A549 (cell line): ENCODE measurements at regions not wholly inside any gene's neighbourhood (a gene's known extent, or its start where the extent isn't known, plus 50 kb on each side); places are given as distances from the start of the nearest gene placed in this dataset.

Experiments used
- ATAC-seq, 2 experiments: fragments of 200-7000 bp in 1 of 2; fragments of >200 bp in 1 of 2; cut with Nextera tagmentation in 1 of 2; cut with Tn5 transposase in 1 of 2; 3 replicates each; pipeline versions ENCODE4 v1.8.0 to v1.9.1; 2018 to 2020; ENCODE audit warnings: mild to moderate bottlenecking in 1 of 2, moderate library complexity in 1 of 2
- CTCF ChIA-PET: fragments of 300-600 bp; sonication (Branson Sonifier 250); formaldehyde crosslinking; extraction: SDS; loops from one replicate; lab custom pipeline; 2021; ENCODE audit warnings: antibody characterized with exemption, inconsistent platforms; lab: Yijun Ruan, JAX
- POLR2A ChIA-PET: fragments of 350-600 bp; formaldehyde crosslinking; extraction: SDS; loops from one replicate; lab custom pipeline; 2021; ENCODE audit warnings: antibody characterized with exemption, inconsistent platforms; lab: Yijun Ruan, JAX
- DNase-seq, 2 experiments: peaks; one replicate each; pipeline versions ENCODE4 v3.0.0 to v3.0.0-alpha.2; 2011 to 2016; ENCODE audit warnings: low read depth in 1 of 2, low spot score in 1 of 2
- FAIRE-seq: peaks from 2 replicates; lab custom pipeline; 2011; peaks lifted over from hg19 to GRCh38; lab: Jason Lieb, UNC
- H3K27ac ChIP-seq, 2 experiments: fragments of >200 bp; sonication (Bioruptor Twin); formaldehyde crosslinking; 3 replicates each; pipeline ENCODE4 v1.5.1; 2016 to 2017
- H3K4me1 ChIP-seq: fragments of >200 bp; sonication (Bioruptor Twin); formaldehyde crosslinking; 3 replicates; pipeline ENCODE4 v1.6.1; 2016
- H3K4me2 ChIP-seq: fragments of >200 bp; sonication (Bioruptor Twin); formaldehyde crosslinking; 3 replicates; pipeline ENCODE4 v1.6.1; 2016
- H3K4me3 ChIP-seq: fragments of >200 bp; sonication (Bioruptor Twin); formaldehyde crosslinking; 3 replicates; pipeline ENCODE4 v1.5.1; 2016
- H3K9me3 ChIP-seq: fragments of >200 bp; sonication (Bioruptor Twin); formaldehyde crosslinking; 3 replicates; pipeline ENCODE4 v1.6.1; 2016
- BCL3 ChIP-seq: fragments of >200 bp; sonication (Bioruptor Twin); formaldehyde crosslinking; IDR thresholded peaks from 3 replicates; pipeline ENCODE4 v1.6.1; 2016
- CTCF ChIP-seq: fragments of >200 bp; sonication (Bioruptor Twin); formaldehyde crosslinking; IDR thresholded peaks from 3 replicates; pipeline ENCODE4 v1.5.1; 2016
- EHF ChIP-seq: fragments of 250-450 bp; sonication (Bioruptor Pico); IDR thresholded peaks from 2 replicates; pipeline ENCODE4 v1.5.0; 2020; ENCODE audit warnings: mild to moderate bottlenecking
- ELK1 ChIP-seq: fragments of 150-350 bp; IDR thresholded peaks from 2 replicates; pipeline ENCODE4 v1.6.1; 2014; ENCODE audit warnings: low read depth, mild to moderate bottlenecking, low read length
- EP300 ChIP-seq, 2 experiments: fragments of >200 bp; sonication (Bioruptor Twin); formaldehyde crosslinking; IDR thresholded peaks; 2 replicates in 1 of 2; 3 replicates in 1 of 2; pipeline ENCODE4 v1.6.1; 2016 to 2017
- FOSB ChIP-seq: fragments of 250-450 bp; sonication (Bioruptor Pico); IDR thresholded peaks from 2 replicates; pipeline ENCODE4 v1.5.0; 2020; ENCODE audit warnings: mild to moderate bottlenecking, moderate library complexity
- FOXS1 ChIP-seq: fragments of 250-450 bp; sonication (Bioruptor Pico); IDR thresholded peaks from 2 replicates; pipeline ENCODE4 v1.5.0; 2020; ENCODE audit warnings: mild to moderate bottlenecking, moderate library complexity
- HEYL ChIP-seq: fragments of 250-450 bp; sonication (Bioruptor Pico); IDR thresholded peaks from 2 replicates; pipeline ENCODE4 v1.8.0; 2021; ENCODE audit warnings: mild to moderate bottlenecking, moderate library complexity
- HOXA7 ChIP-seq: fragments of 250-450 bp; sonication (Bioruptor Pico); IDR thresholded peaks from 2 replicates; pipeline ENCODE4 v1.5.0; 2020; ENCODE audit warnings: mild to moderate bottlenecking, moderate library complexity
- JUN ChIP-seq, 2 experiments: fragments of >200 bp; sonication (Bioruptor Twin); formaldehyde crosslinking; IDR thresholded peaks; 2 replicates in 1 of 2; 3 replicates in 1 of 2; pipeline ENCODE4 v1.6.1; 2016 to 2017
- MAFK ChIP-seq: fragments of 450-650 bp; IDR thresholded peaks from 2 replicates; pipeline ENCODE4 v1.6.1; 2014; ENCODE audit not compliant: partially characterized antibody
- MAX ChIP-seq: IDR thresholded peaks from 2 replicates; pipeline ENCODE4 v1.6.1; 2012
- MAZ ChIP-seq: fragments of 150-350 bp; IDR thresholded peaks from 2 replicates; pipeline ENCODE4 v1.6.1; 2014; ENCODE audit warnings: antibody characterized with exemption, low read depth, low read length, borderline replicate concordance
- PHF8 ChIP-seq: fragments of 200-600 bp; sonication (generic); IDR thresholded peaks from 2 replicates; pipeline ENCODE4 v1.6.1; 2016; ENCODE audit warnings: low read depth, mild to moderate bottlenecking, antibody characterized with exemption, moderate library complexity, borderline replicate concordance
- RAD21 ChIP-seq, 2 experiments: fragments of >200 bp in 1 of 2; sonication (Bioruptor Twin) in 1 of 2; formaldehyde crosslinking in 1 of 2; IDR thresholded peaks in 1 of 2; conservative IDR thresholded peaks in 1 of 2; 2 replicates in 1 of 2; 3 replicates in 1 of 2; pipeline ENCODE4 v1.6.1; 2012 to 2018; ENCODE audit warnings: inconsistent platforms in 1 of 2
- RCOR1 ChIP-seq: fragments of 150-350 bp; IDR thresholded peaks from 2 replicates; pipeline ENCODE4 v1.6.1; 2014; ENCODE audit warnings: antibody characterized with exemption, low read length, low read depth
- RNF2 ChIP-seq: fragments of 200-600 bp; sonication (generic); IDR thresholded peaks from 2 replicates; pipeline ENCODE4 v1.6.1; 2016; ENCODE audit warnings: low read depth, mild to moderate bottlenecking, antibody characterized with exemption, moderate library complexity, borderline replicate concordance
- SREBF2 ChIP-seq: fragments of 450-650 bp; IDR thresholded peaks from 2 replicates; pipeline ENCODE4 v1.6.1; 2014; ENCODE audit warnings: mild to moderate bottlenecking, moderate library complexity
- USF2 ChIP-seq: fragments of 450-650 bp; IDR thresholded peaks from 2 replicates; pipeline ENCODE4 v1.6.1; 2014; ENCODE audit warnings: antibody characterized with exemption
- WGBS: methylation state at CpG from one replicate; pipeline ENCODE4 v1.1.6; 2017; ENCODE audit errors: missing lambda C conversion rate; 5-methylcytosine and 5-hydroxymethylcytosine counted together

- TF ChIP-seq JUN (IDR thresholded peaks at IDR 0.05) (no peak), MAFK (peak; percentile 70), EP300 (IDR thresholded peaks at IDR 0.05) (no peak), ELK1 (no peak), USF2 (no peak)
- TF ChIP-seq, all 56 proteins: peak for 1
- ATAC-seq, result no peak
- Histone ChIP-seq H3K9me3 (peaks cover 16% of the 10 kb centered on the region), H3K27ac (no peak overlapping the region), H3K4me2 (no peak overlapping the region), H3K4me1 (no peaks in the 10 kb centered on the region), H3K4me3 (no peak overlapping the region)
- WGBS, result 86% methylated on average over 2 of the region's 2 CpGs
- POLR2A ChIA-PET, result no interaction called here
- no peak for DNase-seq
- no peak for FAIRE-seq
- CTCF ChIA-PET, result interaction anchor here (1.0 kb wide), 1 partner anchor 18 kb away, joined by 3 read pairs; no protein-coding TSS in a partner anchor
These were observed 104.6 kb upstream of the SGCE start for GRCh38 chr7:94760446-94761100.

GRCh38 chr7:94761451-94761850 is 105.5 kb upstream of the SGCE start:
- CTCF ChIA-PET, result interaction anchor here (0.9 kb wide), 2 partner anchors 34 to 485 kb away, joined by 3 to 4 read pairs; no protein-coding TSS in a partner anchor
- POLR2A ChIA-PET, result no interaction called here
- no peak for DNase-seq

GRCh38 chr7:94763268-94763667 is 107.3 kb upstream of the SGCE start:
- Histone ChIP-seq H3K4me2 (no peak overlapping the region), H3K9me3 (no peaks in the 10 kb centered on the region), H3K4me1 (no peaks in the 10 kb centered on the region), H3K4me3 (no peak overlapping the region), H3K27ac (no peak overlapping the region)
- no peak for TF ChIP-seq EHF (CRISPR knock-in tag)
- TF ChIP-seq FOXS1 (CRISPR knock-in tag), result no peak
- no peak for TF ChIP-seq PHF8
- no peak for TF ChIP-seq MAFK
- TF ChIP-seq BCL3, result no peak
- no peak for TF ChIP-seq RNF2
- no peak for TF ChIP-seq CTCF
- no peak for TF ChIP-seq FOSB (CRISPR knock-in tag)
- no peak for TF ChIP-seq RCOR1
- TF ChIP-seq MAZ, result no peak
- no peak for TF ChIP-seq SREBF2
- WGBS, result 89% methylated on average over 3 of the region's 3 CpGs
- DNase-seq (no peak), ATAC-seq (no peak), FAIRE-seq (no peak)
- ChIA-PET POLR2A (no interaction called here), CTCF (interaction anchor here (1.4 kb wide), 1 partner anchor 436 kb away, joined by 4 read pairs; no protein-coding TSS in a partner anchor)

More at GRCh38 chr7:94761451-94761850, 105.5 kb upstream of the SGCE start:
- TF ChIP-seq HEYL (CRISPR knock-in tag) (no peak), HOXA7 (CRISPR knock-in tag) (no peak), PHF8 (no peak), MAX (no peak), RAD21 (conservative IDR thresholded peaks at IDR 0.05 in 1 of 2, IDR thresholded peaks at IDR 0.05 in 1 of 2) (no peak), FOSB (CRISPR knock-in tag) (no peak)
- Histone ChIP-seq H3K9me3 (peaks cover 7% of the 10 kb centered on the region; the same call in 1 of the 3 replicates), H3K27ac (no peak overlapping the region), H3K4me3 (no peak overlapping the region), H3K4me2 (no peak overlapping the region), H3K4me1 (no peaks in the 10 kb centered on the region)
- no peak for FAIRE-seq
- ATAC-seq, result no peak
